ENCODE measurements at regions not wholly inside any gene's neighbourhood (a gene's known extent, or its start where the extent isn't known, plus 50 kb on each side); places are given as distances from the start of the nearest gene placed in this dataset.

DNA sequence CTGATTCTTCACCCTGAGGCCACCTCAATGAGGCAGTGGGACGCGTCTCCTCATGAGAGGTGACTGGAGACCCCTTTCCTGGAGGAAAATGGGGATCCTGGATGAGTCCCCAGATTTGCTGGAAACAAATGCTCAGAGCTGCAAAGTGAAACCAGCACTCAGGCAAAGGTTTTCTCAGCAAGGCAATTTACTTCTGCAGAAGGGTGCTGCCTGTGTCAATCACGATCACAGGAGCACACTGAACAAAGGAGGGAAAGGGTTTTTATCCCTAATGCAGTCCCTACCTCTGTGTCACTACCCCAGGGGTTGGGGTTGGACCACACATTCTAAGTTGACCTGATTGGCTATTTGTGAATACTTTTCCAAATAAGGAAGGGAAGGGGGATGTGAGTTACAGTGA lies 69.9 kb upstream of the CDK20 start:
- no peak overlapping the region for H3K27ac ChIP-seq (ENCODE audit: low read depth, low read length)
- peaks cover 7% of the 10 kb centered on the region for H3K36me3 Mint-ChIP-seq (ENCODE audit: low read depth)
- H3K4me3 Mint-ChIP-seq, result no peak overlapping the region
- DNase-seq, result no peak
- no peak overlapping the region for H3K27ac Mint-ChIP-seq
- TF ChIP-seq, protein P1, sequence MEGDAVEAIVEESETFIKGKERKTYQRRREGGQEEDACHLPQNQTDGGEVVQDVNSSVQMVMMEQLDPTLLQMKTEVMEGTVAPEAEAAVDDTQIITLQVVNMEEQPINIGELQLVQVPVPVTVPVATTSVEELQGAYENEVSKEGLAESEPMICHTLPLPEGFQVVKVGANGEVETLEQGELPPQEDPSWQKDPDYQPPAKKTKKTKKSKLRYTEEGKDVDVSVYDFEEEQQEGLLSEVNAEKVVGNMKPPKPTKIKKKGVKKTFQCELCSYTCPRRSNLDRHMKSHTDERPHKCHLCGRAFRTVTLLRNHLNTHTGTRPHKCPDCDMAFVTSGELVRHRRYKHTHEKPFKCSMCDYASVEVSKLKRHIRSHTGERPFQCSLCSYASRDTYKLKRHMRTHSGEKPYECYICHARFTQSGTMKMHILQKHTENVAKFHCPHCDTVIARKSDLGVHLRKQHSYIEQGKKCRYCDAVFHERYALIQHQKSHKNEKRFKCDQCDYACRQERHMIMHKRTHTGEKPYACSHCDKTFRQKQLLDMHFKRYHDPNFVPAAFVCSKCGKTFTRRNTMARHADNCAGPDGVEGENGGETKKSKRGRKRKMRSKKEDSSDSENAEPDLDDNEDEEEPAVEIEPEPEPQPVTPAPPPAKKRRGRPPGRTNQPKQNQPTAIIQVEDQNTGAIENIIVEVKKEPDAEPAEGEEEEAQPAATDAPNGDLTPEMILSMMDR (conservative IDR thresholded peaks at IDR 0.05), result no peak
- peaks cover 70% of the 10 kb centered on the region for H3K9me3 Mint-ChIP-seq
- no peaks in the 10 kb centered on the region for H3K36me3 ChIP-seq (ENCODE audit: control insufficient read depth, insufficient read depth, low read length)
- peaks cover 58% of the 10 kb centered on the region for H3K9me3 ChIP-seq (ENCODE audit: control insufficient read depth, low read length)
- no peaks in the 10 kb centered on the region for H3K27me3 ChIP-seq (ENCODE audit: control insufficient read depth, insufficient read depth, low read length, poor library complexity, severe bottlenecking)
- H3K9ac ChIP-seq (ENCODE audit: extremely low read depth, low read length, poor library complexity, severe bottlenecking), result no peak overlapping the region
- H3K27me3 Mint-ChIP-seq (ENCODE audit: insufficient read depth), result no peaks in the 10 kb centered on the region
- H3K4me1 ChIP-seq (ENCODE audit: control insufficient read depth, insufficient read depth, low read length), result no peaks in the 10 kb centered on the region
- WGBS, 2 experiments (ENCODE audit: insufficient coverage in 1 of 2, insufficient read length in 1 of 2), result 83 to 98% methylated on average over 1 to 3 of the region's 3 CpGs
- H3K4me1 Mint-ChIP-seq, result no peaks in the 10 kb centered on the region
- peak overlapping the region; percentile 75 for H3K4me3 ChIP-seq (ENCODE audit: low read length)

DNA sequence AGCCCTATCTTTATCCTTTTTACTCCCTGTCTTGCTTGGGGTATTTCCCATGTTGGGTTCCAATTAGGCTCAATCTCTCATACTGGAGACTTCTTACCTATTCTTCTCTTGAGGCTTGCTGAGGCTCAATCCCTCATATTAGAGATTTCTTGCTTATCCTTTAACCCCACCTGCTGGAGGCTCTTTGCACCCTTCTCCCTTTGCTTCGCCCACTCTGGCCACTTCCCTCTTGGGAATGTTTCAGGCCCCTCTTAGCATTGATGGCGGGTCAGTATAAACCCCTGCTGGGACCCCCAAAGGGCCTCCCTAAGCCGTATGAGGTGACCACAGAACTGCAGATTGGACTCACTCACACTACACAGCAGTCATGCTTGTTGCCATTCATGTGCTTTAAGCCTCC lies 69.3 kb upstream of the CDK20 start:
- H3K36me3 ChIP-seq (ENCODE audit: control insufficient read depth, insufficient read depth, low read length), result no peaks in the 10 kb centered on the region
- Mint-ChIP-seq H3K27me3 (ENCODE audit: insufficient read depth) (no peaks in the 10 kb centered on the region), H3K4me1 (no peaks in the 10 kb centered on the region), H3K36me3 (ENCODE audit: low read depth) (peaks cover 7% of the 10 kb centered on the region), H3K4me3 (no peak overlapping the region), H3K27ac (no peak overlapping the region), H3K9me3 (peaks cover 76% of the 10 kb centered on the region)
- no peak overlapping the region for H3K9ac ChIP-seq (ENCODE audit: extremely low read depth, low read length, poor library complexity, severe bottlenecking)
- DNase-seq, result peak; percentile 58
- TF ChIP-seq, protein P1 (conservative IDR thresholded peaks at IDR 0.05), result no peak
- peaks cover 59% of the 10 kb centered on the region for H3K9me3 ChIP-seq (ENCODE audit: control insufficient read depth, low read length)
- H3K4me1 ChIP-seq (ENCODE audit: control insufficient read depth, insufficient read depth, low read length), result no peaks in the 10 kb centered on the region
- H3K27ac ChIP-seq (ENCODE audit: low read depth, low read length), result no peak overlapping the region
- 89 to 94% methylated on average over 3 of the region's 3 CpGs for WGBS, 2 experiments (ENCODE audit: insufficient coverage in 1 of 2, insufficient read length in 1 of 2)
- no peaks in the 10 kb centered on the region for H3K27me3 ChIP-seq (ENCODE audit: control insufficient read depth, insufficient read depth, low read length, poor library complexity, severe bottlenecking)
- peak overlapping the region; percentile 75 for H3K4me3 ChIP-seq (ENCODE audit: low read length)

DNA sequence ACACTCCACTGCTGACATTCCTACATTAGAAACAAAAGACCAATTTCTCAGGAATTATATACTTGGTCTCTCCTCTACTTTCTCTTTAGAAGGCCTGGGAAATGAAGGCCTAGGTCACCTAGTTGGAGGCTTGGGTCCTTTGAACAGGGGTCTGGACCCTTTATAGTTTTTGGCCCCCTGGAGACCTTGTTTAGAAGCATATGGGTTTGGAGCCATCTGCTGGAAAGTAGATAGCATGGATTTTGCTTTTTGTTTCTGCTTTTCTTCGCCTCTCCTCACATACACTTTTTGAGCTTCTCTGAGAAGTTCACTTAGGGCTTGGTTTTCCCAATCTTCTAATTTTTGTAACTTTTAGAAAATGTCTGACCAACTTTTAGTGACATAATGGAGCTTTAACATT lies 67.1 kb upstream of the CDK20 start:
- Histone ChIP-seq H3K4me1 (ENCODE audit: control insufficient read depth, insufficient read depth, low read length) (no peaks in the 10 kb centered on the region), H3K9me3 (ENCODE audit: control insufficient read depth, low read length) (peaks cover 59% of the 10 kb centered on the region), H3K27me3 (ENCODE audit: control insufficient read depth, insufficient read depth, low read length, poor library complexity, severe bottlenecking) (no peaks in the 10 kb centered on the region), H3K4me3 (ENCODE audit: low read length) (no peak overlapping the region), H3K36me3 (ENCODE audit: control insufficient read depth, insufficient read depth, low read length) (no peaks in the 10 kb centered on the region), H3K9ac (ENCODE audit: extremely low read depth, low read length, poor library complexity, severe bottlenecking) (no peak overlapping the region), H3K27ac (ENCODE audit: low read depth, low read length) (no peak overlapping the region)
- Mint-ChIP-seq H3K9me3 (peaks cover 78% of the 10 kb centered on the region), H3K36me3 (ENCODE audit: low read depth) (peaks cover 10% of the 10 kb centered on the region), H3K27ac (no peak overlapping the region), H3K4me1 (no peaks in the 10 kb centered on the region), H3K27me3 (ENCODE audit: insufficient read depth) (no peaks in the 10 kb centered on the region), H3K4me3 (no peak overlapping the region)
- TF ChIP-seq, protein P1 (conservative IDR thresholded peaks at IDR 0.05), result peak; percentile 74
- peak; percentile 54 for DNase-seq
- 92 to 100% methylated on average over 1 of the region's 1 CpG for WGBS, 2 experiments (ENCODE audit: insufficient coverage in 1 of 2, insufficient read length in 1 of 2)

Measured in endodermal cell (in vitro differentiated cells).